ENCODE measurements at regions not wholly inside any gene's neighbourhood (a gene's known extent, or its start where the extent isn't known, plus 50 kb on each side); places are given as distances from the start of the nearest gene placed in this dataset.

GRCh38 chr20:58092353-58092752 lies 136.1 kb downstream of the ANKRD60 start:
- TF ChIP-seq CTCF (IDR thresholded peaks at IDR 0.05) (no peak), POLR2A (IDR thresholded peaks at IDR 0.05) (no peak)
